RWPE2 (cell line): ENCODE measurements at regions not wholly inside any gene's neighbourhood (a gene's known extent, or its start where the extent isn't known, plus 50 kb on each side); places are given as distances from the start of the nearest gene placed in this dataset.
"Not testable (repeated sequence)": the region's sequence is repeated elsewhere in the genome, so short reads cannot be mapped to it uniquely, and the experiment has no call there.

Experiments
- ATAC-seq: fragments of 200-7000 bp; cut with Tn5 transposase; 3 replicates; pipeline ENCODE4 v1.9.1; 2021; ENCODE audit warnings: low read depth
- DNase-seq: peaks from one replicate; pipeline ENCODE4 v3.0.0-alpha.2; 2020; ENCODE audit warnings: low spot score
- H3K27ac ChIP-seq: fragments of 450-650 bp; 2 replicates; pipeline ENCODE4 v1.5.1; 2017; ENCODE audit warnings: mild to moderate bottlenecking; ENCODE audit not compliant: poor library complexity, severe bottlenecking
- H3K27me3 ChIP-seq: fragments of 250-450 bp; sonication (Bioruptor Pico); 2 replicates; pipeline ENCODE4 v1.5.1; 2021; ENCODE audit warnings: mild to moderate bottlenecking, moderate library complexity; ENCODE audit not compliant: insufficient read depth, poor library complexity, severe bottlenecking
- H3K36me3 ChIP-seq: fragments of 250-450 bp; sonication (Bioruptor Pico); 2 replicates; pipeline ENCODE4 v1.5.1; 2020; ENCODE audit warnings: low read depth, mild to moderate bottlenecking, moderate library complexity
- H3K4me1 ChIP-seq: fragments of 250-450 bp; sonication (Bioruptor Pico); 2 replicates; pipeline ENCODE4 v1.5.1; 2021; ENCODE audit warnings: mild to moderate bottlenecking, moderate library complexity; ENCODE audit not compliant: insufficient read depth, poor library complexity, severe bottlenecking
- H3K4me3 ChIP-seq: fragments of 250-450 bp; sonication (Bioruptor Pico); 2 replicates; pipeline ENCODE4 v1.5.1; 2021; ENCODE audit warnings: mild to moderate bottlenecking, moderate library complexity; ENCODE audit not compliant: severe bottlenecking
- H3K9me3 ChIP-seq: fragments of 250-450 bp; sonication (Bioruptor Pico); 2 replicates; pipeline ENCODE4 v1.5.1; 2021; ENCODE audit warnings: mild to moderate bottlenecking, moderate library complexity; ENCODE audit not compliant: severe bottlenecking
- CTCF ChIP-seq: fragments of 450-650 bp; IDR thresholded peaks from one replicate; pipeline ENCODE4 v1.5.1; 2017; ENCODE audit warnings: mild to moderate bottlenecking, moderate library complexity; ENCODE audit not compliant: poor library complexity, severe bottlenecking

- no peaks in the 10 kb centered on the region for H3K9me3 ChIP-seq
- H3K36me3 ChIP-seq, result no peaks in the 10 kb centered on the region
- no peak for TF ChIP-seq CTCF
- no peaks in the 10 kb centered on the region for H3K4me1 ChIP-seq
- no peaks in the 10 kb centered on the region for H3K27me3 ChIP-seq
- DNase-seq (no peak), ATAC-seq (no peak)
- H3K4me3 ChIP-seq, result no peak overlapping the region
- no peak overlapping the region for H3K27ac ChIP-seq
These were observed 210.9 kb upstream of the ARID2 start for GRCh38 chr12:45518291-45519235.

DNA sequence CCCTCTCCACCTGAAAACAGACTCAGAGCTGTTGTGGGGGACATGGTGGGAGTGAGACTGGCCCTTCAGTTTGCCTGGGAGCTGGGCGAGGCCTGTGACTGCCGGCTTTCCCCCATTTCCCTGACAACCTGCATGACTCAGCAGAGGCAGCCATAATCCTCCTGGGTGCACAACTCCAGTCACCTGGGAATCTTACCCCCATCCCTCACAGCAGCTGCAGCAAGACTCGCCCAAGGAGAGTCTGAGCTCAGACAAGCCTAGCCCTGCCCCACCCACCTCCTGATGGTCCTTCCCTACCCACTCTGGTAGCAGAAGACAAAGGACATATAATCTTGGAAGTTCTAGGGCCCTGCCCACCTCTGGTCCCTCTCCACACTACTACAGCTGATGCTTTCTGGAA, 207.3 kb upstream of the ARID2 start:
- no peak for DNase-seq
- no peaks in the 10 kb centered on the region for H3K9me3 ChIP-seq

DNA sequence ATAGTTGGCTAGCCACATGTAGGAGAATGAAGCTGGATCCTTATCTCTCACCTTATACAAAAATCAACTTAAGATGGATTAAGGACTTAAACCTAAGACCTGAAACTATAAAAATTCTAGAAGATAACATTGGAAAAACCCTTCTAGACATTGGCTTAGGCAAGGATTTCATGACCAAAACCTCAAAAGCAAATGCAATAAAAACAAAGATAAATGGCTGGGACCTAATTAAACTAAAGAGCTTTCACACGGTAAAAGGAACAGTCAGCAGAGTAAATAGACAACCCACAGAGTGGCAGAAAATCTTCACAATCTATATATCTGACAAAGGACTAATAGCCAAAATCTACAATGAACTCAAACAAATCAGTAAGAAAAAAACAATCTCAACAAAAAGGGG, 202.7 kb upstream of the ARID2 start:
- H3K4me3 ChIP-seq, H3K4me1 ChIP-seq, DNase-seq, H3K9me3 ChIP-seq, H3K27me3 ChIP-seq, H3K36me3 ChIP-seq, ATAC-seq, H3K27ac ChIP-seq: not testable (repeated sequence)

More for the DNA sequence above, 207.3 kb upstream of the ARID2 start:
- no peak for TF ChIP-seq CTCF
- Histone ChIP-seq H3K4me3 (no peak overlapping the region), H3K4me1 (no peaks in the 10 kb centered on the region), H3K27ac (no peak overlapping the region), H3K27me3 (no peaks in the 10 kb centered on the region), H3K36me3 (no peaks in the 10 kb centered on the region)
- no peak for ATAC-seq

GRCh38 chr12:45532113-45532512, 197.4 kb upstream of the ARID2 start:
- Histone ChIP-seq H3K27me3 (no peaks in the 10 kb centered on the region), H3K9me3 (no peaks in the 10 kb centered on the region), H3K36me3 (no peaks in the 10 kb centered on the region), H3K4me3 (no peak overlapping the region), H3K4me1 (no peaks in the 10 kb centered on the region), H3K27ac (no peak overlapping the region)
- DNase-seq, result no peak
- TF ChIP-seq CTCF, result no peak
- no peak for ATAC-seq

- TF ChIP-seq CTCF, result no peak
- ATAC-seq, result no peak
These were observed 193.8 kb upstream of the ARID2 start for GRCh38 chr12:45535610-45536180.

More at GRCh38 chr12:45535610-45536180, 193.8 kb upstream of the ARID2 start:
- Histone ChIP-seq H3K9me3 (no peaks in the 10 kb centered on the region), H3K27me3 (no peaks in the 10 kb centered on the region), H3K4me1 (no peaks in the 10 kb centered on the region), H3K27ac (no peak overlapping the region), H3K4me3 (no peak overlapping the region), H3K36me3 (no peaks in the 10 kb centered on the region)
- no peak for DNase-seq
